ENCODE measurements at regions not wholly inside any gene's neighbourhood (a gene's known extent, or its start where the extent isn't known, plus 50 kb on each side); places are given as distances from the start of the nearest gene placed in this dataset.

DNA sequence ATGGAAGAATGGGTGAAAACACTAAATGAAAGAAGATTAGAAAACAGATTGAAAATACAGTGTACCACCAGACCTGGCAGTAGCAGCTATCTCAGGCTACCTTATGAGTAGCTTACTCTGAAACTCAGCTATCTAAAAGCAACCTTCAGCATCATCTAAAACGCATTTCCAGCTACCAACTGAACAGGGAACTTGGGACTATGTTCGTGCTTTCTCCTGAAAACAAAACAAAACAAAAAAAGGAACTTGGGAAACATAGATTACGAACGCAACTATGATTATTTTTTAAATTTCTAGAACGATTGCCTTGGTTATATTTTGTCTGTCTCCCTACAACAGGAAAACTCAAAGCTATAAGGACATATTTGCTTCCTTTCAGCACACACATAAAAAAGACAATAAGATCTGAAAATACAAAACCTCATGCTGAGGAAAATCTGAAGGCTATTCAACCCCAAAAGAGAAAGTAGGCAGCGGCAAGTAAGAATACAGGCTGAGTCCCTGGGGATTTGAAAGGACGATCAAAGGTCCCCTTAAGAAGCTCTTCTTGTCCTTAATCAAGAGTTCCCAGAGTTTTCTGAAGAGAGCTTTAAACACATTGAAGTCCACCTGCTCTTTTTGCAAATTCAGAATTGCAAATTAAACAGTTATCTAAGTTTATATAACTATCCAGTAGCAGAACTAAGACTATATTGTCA is 53.4 kb downstream of the OR2K2 start:
- Histone ChIP-seq H3K27me3 (no peaks in the 10 kb centered on the region), H3K36me3 (no peaks in the 10 kb centered on the region), H3K9ac (no peak overlapping the region), H3F3A (ENCODE audit: low read depth) (peaks cover 37% of the 10 kb centered on the region), H3K79me2 (ENCODE audit: low read depth) (no peaks in the 10 kb centered on the region), H3K4me1 (peaks cover 59% of the 10 kb centered on the region), H4K20me1 (ENCODE audit: low read depth) (no peaks in the 10 kb centered on the region), H3K4me2 (peak overlapping the region; percentile 58), H3K9me3 (ENCODE audit: low read depth) (no peaks in the 10 kb centered on the region), H3K27ac (peak overlapping the region; percentile 52), H3K4me3 (no peak overlapping the region), H2AFZ (replicated peaks) (no peak overlapping the region)
- no peaks in the 10 kb centered on the region for H3K27me3 Mint-ChIP-seq (ENCODE audit: insufficient read depth, low read depth)
- TF ChIP-seq, protein P1, sequence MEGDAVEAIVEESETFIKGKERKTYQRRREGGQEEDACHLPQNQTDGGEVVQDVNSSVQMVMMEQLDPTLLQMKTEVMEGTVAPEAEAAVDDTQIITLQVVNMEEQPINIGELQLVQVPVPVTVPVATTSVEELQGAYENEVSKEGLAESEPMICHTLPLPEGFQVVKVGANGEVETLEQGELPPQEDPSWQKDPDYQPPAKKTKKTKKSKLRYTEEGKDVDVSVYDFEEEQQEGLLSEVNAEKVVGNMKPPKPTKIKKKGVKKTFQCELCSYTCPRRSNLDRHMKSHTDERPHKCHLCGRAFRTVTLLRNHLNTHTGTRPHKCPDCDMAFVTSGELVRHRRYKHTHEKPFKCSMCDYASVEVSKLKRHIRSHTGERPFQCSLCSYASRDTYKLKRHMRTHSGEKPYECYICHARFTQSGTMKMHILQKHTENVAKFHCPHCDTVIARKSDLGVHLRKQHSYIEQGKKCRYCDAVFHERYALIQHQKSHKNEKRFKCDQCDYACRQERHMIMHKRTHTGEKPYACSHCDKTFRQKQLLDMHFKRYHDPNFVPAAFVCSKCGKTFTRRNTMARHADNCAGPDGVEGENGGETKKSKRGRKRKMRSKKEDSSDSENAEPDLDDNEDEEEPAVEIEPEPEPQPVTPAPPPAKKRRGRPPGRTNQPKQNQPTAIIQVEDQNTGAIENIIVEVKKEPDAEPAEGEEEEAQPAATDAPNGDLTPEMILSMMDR (IDR thresholded peaks at IDR 0.05), result no peak
- TF ChIP-seq EZH2 (IDR thresholded peaks at IDR 0.05), result no peak
- TF ChIP-seq EZH2phosphoT487 (IDR thresholded peaks at IDR 0.05), result no peak
- H3K4me3 Mint-ChIP-seq, result no peak overlapping the region
- no peak overlapping the region for H3K27ac Mint-ChIP-seq
- peaks cover 42% of the 10 kb centered on the region for H3K4me1 Mint-ChIP-seq
- H3K36me3 Mint-ChIP-seq, result no peaks in the 10 kb centered on the region
- H3K9me3 Mint-ChIP-seq, result peaks cover 2% of the 10 kb centered on the region
- DNase-seq (ENCODE audit: low spot score), result peak; percentile 41

DNA sequence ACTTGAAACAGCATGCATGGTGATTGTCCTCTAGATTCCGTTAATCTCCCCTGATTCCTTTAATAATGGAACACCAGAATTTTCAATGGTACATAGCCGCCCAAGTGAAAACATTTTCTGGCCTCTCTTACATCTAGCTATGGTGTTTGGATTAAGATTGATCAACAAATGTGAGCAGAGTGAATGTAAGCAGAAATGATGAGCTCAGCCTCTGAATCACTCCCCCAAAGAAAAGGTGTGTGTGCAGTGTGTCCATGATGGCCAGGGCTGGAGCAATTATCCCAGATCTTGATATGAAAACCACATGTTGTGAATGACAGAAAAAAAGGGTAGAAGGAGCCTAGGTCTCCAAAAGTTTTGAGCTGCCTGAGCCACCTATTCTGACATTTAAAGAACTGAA is 55.3 kb downstream of the OR2K2 start:
- Histone ChIP-seq H3K4me3 (no peak overlapping the region), H3F3A (ENCODE audit: low read depth) (peaks cover 38% of the 10 kb centered on the region), H3K9me3 (ENCODE audit: low read depth) (no peaks in the 10 kb centered on the region), H3K9ac (no peak overlapping the region), H2AFZ (replicated peaks) (no peak overlapping the region), H3K79me2 (ENCODE audit: low read depth) (no peaks in the 10 kb centered on the region), H3K27ac (no peak overlapping the region), H3K27me3 (no peaks in the 10 kb centered on the region), H4K20me1 (ENCODE audit: low read depth) (no peaks in the 10 kb centered on the region), H3K36me3 (no peaks in the 10 kb centered on the region), H3K4me1 (peaks cover 62% of the 10 kb centered on the region), H3K4me2 (no peak overlapping the region)
- H3K27me3 Mint-ChIP-seq (ENCODE audit: insufficient read depth, low read depth), result no peaks in the 10 kb centered on the region
- no peaks in the 10 kb centered on the region for H3K36me3 Mint-ChIP-seq
- DNase-seq (ENCODE audit: low spot score), result no peak
- peaks cover 47% of the 10 kb centered on the region for H3K4me1 Mint-ChIP-seq
- H3K27ac Mint-ChIP-seq, result no peak overlapping the region
- H3K4me3 Mint-ChIP-seq, result no peak overlapping the region
- TF ChIP-seq EZH2phosphoT487 (IDR thresholded peaks at IDR 0.05), result no peak
- TF ChIP-seq, protein P1 (IDR thresholded peaks at IDR 0.05), result no peak
- TF ChIP-seq EZH2 (IDR thresholded peaks at IDR 0.05), result no peak
- H3K9me3 Mint-ChIP-seq, result peaks cover 2% of the 10 kb centered on the region

DNA sequence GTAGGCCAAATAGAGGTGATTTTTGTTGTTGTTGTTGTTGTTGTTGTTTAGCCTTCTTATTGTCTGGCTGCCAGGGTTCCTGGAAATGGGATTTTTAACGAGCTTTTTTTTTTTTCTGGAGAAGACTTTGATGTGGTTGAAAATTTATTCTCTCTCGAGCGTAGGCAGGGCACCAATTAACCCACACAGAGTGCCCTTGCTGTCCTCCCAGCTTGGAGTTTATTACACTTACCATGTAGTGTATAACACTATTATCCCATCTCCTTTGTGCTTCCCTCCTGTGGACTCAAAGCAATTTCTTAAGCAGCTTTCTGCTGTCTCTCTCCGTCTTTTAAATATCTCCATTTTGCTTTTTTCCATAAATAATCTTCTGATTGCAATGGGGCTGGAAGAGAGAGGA is 57.4 kb downstream of the OR2K2 start:
- Histone ChIP-seq H3K4me3 (no peak overlapping the region), H4K20me1 (ENCODE audit: low read depth) (no peaks in the 10 kb centered on the region), H3K9ac (no peak overlapping the region), H3K27me3 (no peaks in the 10 kb centered on the region), H3K36me3 (no peaks in the 10 kb centered on the region), H3K4me1 (peaks cover 42% of the 10 kb centered on the region), H3K4me2 (peak overlapping the region; percentile 15), H3K9me3 (ENCODE audit: low read depth) (no peaks in the 10 kb centered on the region), H3K79me2 (ENCODE audit: low read depth) (no peaks in the 10 kb centered on the region), H3F3A (ENCODE audit: low read depth) (peaks cover 34% of the 10 kb centered on the region), H3K27ac (peak overlapping the region; percentile 54), H2AFZ (replicated peaks) (peak overlapping the region; percentile 33)
- Mint-ChIP-seq H3K9me3 (peaks cover 7% of the 10 kb centered on the region), H3K36me3 (no peaks in the 10 kb centered on the region), H3K27ac (peak overlapping the region; percentile 8), H3K4me3 (no peak overlapping the region), H3K27me3 (ENCODE audit: insufficient read depth, low read depth) (no peaks in the 10 kb centered on the region), H3K4me1 (peaks cover 41% of the 10 kb centered on the region)
- DNase-seq (ENCODE audit: low spot score), result peak; percentile 18
- no peak for TF ChIP-seq EZH2 (IDR thresholded peaks at IDR 0.05)
- TF ChIP-seq, protein P1 (IDR thresholded peaks at IDR 0.05), result no peak
- no peak for TF ChIP-seq EZH2phosphoT487 (IDR thresholded peaks at IDR 0.05)

Data from neural progenitor cell (in vitro differentiated cells).